Keratinocyte (primary cell): ENCODE measurements at regions not wholly inside any gene's neighbourhood (a gene's known extent, or its start where the extent isn't known, plus 50 kb on each side); places are given as distances from the start of the nearest gene placed in this dataset.

ENCODE experiments used
- DNase-seq: peaks from one replicate; pipeline ENCODE4 v3.0.0-alpha.2; 2011; ENCODE audit warnings: low read depth, missing footprints, low spot score
- FAIRE-seq: peaks from 2 replicates; lab custom pipeline; 2011; peaks lifted over from hg19 to GRCh38; lab: Jason Lieb, UNC
- H2AFZ ChIP-seq: 2 replicates; pipeline ENCODE4 v1.6.0; 2012; ENCODE audit warnings: low read length, control low read depth, inconsistent platforms; ENCODE audit not compliant: control insufficient read depth
- H3K27ac ChIP-seq: 2 replicates; pipeline ENCODE4 v1.5.1; 2011; ENCODE audit warnings: low read length; ENCODE audit not compliant: control insufficient read depth, insufficient read depth
- H3K27me3 ChIP-seq: 3 replicates; pipeline ENCODE4 v1.6.0; 2011; ENCODE audit warnings: low read length; ENCODE audit not compliant: control insufficient read depth, insufficient read depth; ENCODE audit errors: extremely low read depth
- H3K36me3 ChIP-seq, 2 experiments: 2 replicates in 1 of 2; 3 replicates in 1 of 2; pipeline ENCODE4 v1.5.1; 2011; ENCODE audit warnings: low read length in 2 of 2, mild to moderate bottlenecking in 1 of 2; ENCODE audit not compliant: control insufficient read depth in 2 of 2, insufficient read depth in 2 of 2; ENCODE audit errors: extremely low read depth in 1 of 2
- H3K4me1 ChIP-seq: 3 replicates; pipeline ENCODE4 v1.5.1; 2011; ENCODE audit warnings: low read length; ENCODE audit not compliant: control insufficient read depth, insufficient read depth; ENCODE audit errors: extremely low read depth
- H3K4me2 ChIP-seq: 3 replicates; pipeline ENCODE4 v1.6.0; 2011; ENCODE audit warnings: low read depth, low read length; ENCODE audit not compliant: control insufficient read depth, insufficient read depth; ENCODE audit errors: extremely low read depth
- H3K4me3 ChIP-seq, 3 experiments: fragments of 200-600 bp in 1 of 3; sonication (generic) in 1 of 3; 2 replicates in 2 of 3; 3 replicates in 1 of 3; pipeline ENCODE4 v1.5.1; 2011 to 2016; ENCODE audit warnings: low read length in 3 of 3, mild to moderate bottlenecking in 3 of 3, control low read depth in 2 of 3, inconsistent platforms in 1 of 3, low read depth in 1 of 3, mixed read lengths in 1 of 3, mixed run types in 1 of 3, moderate library complexity in 1 of 3; ENCODE audit not compliant: control insufficient read depth in 2 of 3, insufficient read depth in 2 of 3; ENCODE audit errors: extremely low read depth in 1 of 3
- H3K79me2 ChIP-seq: 2 replicates; pipeline ENCODE4 v1.6.0; 2012; ENCODE audit warnings: low read length; ENCODE audit not compliant: control insufficient read depth, insufficient read depth
- H3K9ac ChIP-seq: 3 replicates; pipeline ENCODE4 v1.6.0; 2011; ENCODE audit warnings: low read length; ENCODE audit not compliant: control insufficient read depth, insufficient read depth; ENCODE audit errors: extremely low read depth
- H3K9me1 ChIP-seq: 3 replicates; pipeline ENCODE4 v1.6.0; 2011; ENCODE audit warnings: low read length; ENCODE audit not compliant: control insufficient read depth, insufficient read depth; ENCODE audit errors: extremely low read depth
- H3K9me3 ChIP-seq: 2 replicates; pipeline ENCODE4 v1.5.1; 2012; ENCODE audit warnings: low read depth, low read length; ENCODE audit not compliant: control insufficient read depth
- H4K20me1 ChIP-seq: 3 replicates; pipeline ENCODE4 v1.6.0; 2011; ENCODE audit warnings: low read length; ENCODE audit not compliant: control insufficient read depth, insufficient read depth; ENCODE audit errors: extremely low read depth
- CTCF ChIP-seq, 3 experiments: IDR thresholded peaks in 1 of 3; conservative IDR thresholded peaks in 1 of 3; optimal IDR thresholded peaks in 1 of 3; 2 replicates in 2 of 3; 3 replicates in 1 of 3; pipeline versions ENCODE3 to v1.5.1; 2011; ENCODE audit warnings: low read length in 3 of 3, mild to moderate bottlenecking in 3 of 3, moderate library complexity in 2 of 3, control low read depth in 1 of 3, inconsistent platforms in 1 of 3; ENCODE audit not compliant: insufficient read depth in 2 of 3; ENCODE audit errors: extremely low read depth in 1 of 3
- EZH2 ChIP-seq: IDR thresholded peaks from one replicate; pipeline ENCODE4 v1.6.1; 2012; ENCODE audit warnings: inconsistent platforms, mild to moderate bottlenecking, low read length, moderate library complexity
- dilution Hi-C: fragments of 300-500 bp; cut with MboI; formaldehyde crosslinking; loops from one replicate; pipeline ENCODE4 v1.7.0; 2020; ENCODE audit warnings: low sequenced_read_pairs; ENCODE audit not compliant: extremely low pct_ligation_motif_present

- DNase-seq (no peak), FAIRE-seq (no peak)
- Histone ChIP-seq H3K79me2 (no peaks in the 10 kb centered on the region), H3K9me1 (no peaks in the 10 kb centered on the region), H2AFZ (no peak overlapping the region), H3K4me3 (no peak overlapping the region), H3K4me2 (no peak overlapping the region), H3K9me3 (peaks cover 2% of the 10 kb centered on the region), H3K27me3 (peaks cover 6% of the 10 kb centered on the region), H3K4me1 (no peaks in the 10 kb centered on the region), H4K20me1 (no peaks in the 10 kb centered on the region), H3K27ac (no peak overlapping the region), H3K9ac (no peak overlapping the region), H3K36me3 (no peaks in the 10 kb centered on the region)
- dilution Hi-C loops = no loop called here
- TF ChIP-seq CTCF (optimal IDR thresholded peaks at IDR 0.05 in 1 of 3, IDR thresholded peaks at IDR 0.05 in 1 of 3, conservative IDR thresholded peaks at IDR 0.05 in 1 of 3; ENCODE audit: extremely low read depth in 1 of 3, insufficient read depth in 2 of 3, low read length in 3 of 3) = no peak
- TF ChIP-seq EZH2 = no peak
These were observed 55.4 kb upstream of the ENPP7 start for GRCh38 chr17:79675413-79675725.

- peaks cover 6% of the 10 kb centered on the region for H3K27me3 ChIP-seq
These were observed 56.0 kb upstream of the ENPP7 start for GRCh38 chr17:79674506-79675412.

More at GRCh38 chr17:79674506-79675412, 56.0 kb upstream of the ENPP7 start:
- FAIRE-seq (no peak), DNase-seq (no peak)
- TF ChIP-seq EZH2 = no peak
- TF ChIP-seq CTCF (optimal IDR thresholded peaks at IDR 0.05 in 1 of 3, IDR thresholded peaks at IDR 0.05 in 1 of 3, conservative IDR thresholded peaks at IDR 0.05 in 1 of 3; ENCODE audit: extremely low read depth in 1 of 3, insufficient read depth in 2 of 3, low read length in 3 of 3) = no peak
- Histone ChIP-seq H3K4me1 (no peaks in the 10 kb centered on the region), H3K9me3 (peaks cover 2% of the 10 kb centered on the region), H4K20me1 (no peaks in the 10 kb centered on the region), H3K9me1 (no peaks in the 10 kb centered on the region), H3K36me3 (no peaks in the 10 kb centered on the region), H3K27ac (no peak overlapping the region), H2AFZ (no peak overlapping the region), H3K4me3 (no peak overlapping the region), H3K4me2 (no peak overlapping the region), H3K79me2 (no peaks in the 10 kb centered on the region), H3K9ac (no peak overlapping the region)
- dilution Hi-C loops = no loop called here
